GM12892 (cell line): ENCODE measurements at regions not wholly inside any gene's neighbourhood (a gene's known extent, or its start where the extent isn't known, plus 50 kb on each side); places are given as distances from the start of the nearest gene placed in this dataset.

Experiments
- DNase-seq: peaks from one replicate; pipeline ENCODE4 v3.0.0; 2011; ENCODE audit not compliant: insufficient read length
- FAIRE-seq: peaks from 2 replicates; lab custom pipeline; 2011; peaks lifted over from hg19 to GRCh38; lab: Jason Lieb, UNC
- POLR2A ChIP-seq: IDR thresholded peaks from 2 replicates; pipeline ENCODE4 v1.6.1; 2011; ENCODE audit warnings: low read depth, low read length, control low read depth
- POLR2AphosphoS5 ChIP-seq: IDR thresholded peaks from 2 replicates; pipeline ENCODE4 v1.6.1; 2011; ENCODE audit warnings: low read depth, low read length, control low read depth
- TAF1 ChIP-seq: IDR thresholded peaks from 2 replicates; pipeline ENCODE4 v1.6.1; 2011; ENCODE audit warnings: low read depth, mild to moderate bottlenecking, control low read depth, low read length, borderline replicate concordance

DNA sequence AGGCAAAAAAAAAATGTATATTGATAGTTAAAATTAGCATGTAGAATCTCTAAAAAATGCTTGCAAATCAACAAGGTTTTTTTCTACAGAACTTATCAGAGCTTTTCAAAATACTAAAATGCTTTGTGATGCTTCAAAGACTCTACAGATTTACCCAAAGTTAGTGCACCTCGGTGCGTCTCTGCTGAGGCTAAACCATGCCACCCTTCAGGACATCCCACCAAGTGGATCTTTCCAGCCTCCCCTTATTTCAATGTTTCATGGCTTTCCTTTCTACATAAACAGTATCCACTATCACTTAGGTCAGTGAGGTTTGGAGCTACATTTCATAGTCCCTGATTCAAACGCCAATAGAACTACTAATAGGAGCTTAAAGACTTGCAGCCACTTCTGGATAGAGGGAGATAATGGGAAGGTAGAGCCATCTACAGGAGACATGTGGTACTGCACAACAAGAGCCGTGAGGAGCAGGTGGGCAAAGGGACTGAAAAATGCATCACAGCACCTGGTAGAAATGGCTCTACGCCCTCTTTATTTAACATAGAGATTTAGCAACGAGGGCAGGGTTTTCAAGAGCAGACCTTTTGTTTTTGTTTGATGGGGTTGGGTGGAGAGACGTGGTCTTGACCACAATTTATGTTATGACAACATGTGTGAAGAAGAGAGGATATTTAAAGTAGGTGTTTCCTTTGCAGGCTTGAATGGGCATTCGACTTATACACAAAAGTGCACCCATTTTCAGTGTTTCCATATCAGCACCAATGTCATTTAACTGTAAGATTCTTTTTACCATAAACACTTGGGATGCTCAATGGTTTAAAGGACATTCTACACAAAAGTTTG lies 56.1 kb upstream of the SLC35G4 start:
- peak; percentile 30 for DNase-seq
- peak; percentile 88 for FAIRE-seq
- TF ChIP-seq TAF1 (no peak), POLR2AphosphoS5 (no peak), POLR2A (no peak)

DNA sequence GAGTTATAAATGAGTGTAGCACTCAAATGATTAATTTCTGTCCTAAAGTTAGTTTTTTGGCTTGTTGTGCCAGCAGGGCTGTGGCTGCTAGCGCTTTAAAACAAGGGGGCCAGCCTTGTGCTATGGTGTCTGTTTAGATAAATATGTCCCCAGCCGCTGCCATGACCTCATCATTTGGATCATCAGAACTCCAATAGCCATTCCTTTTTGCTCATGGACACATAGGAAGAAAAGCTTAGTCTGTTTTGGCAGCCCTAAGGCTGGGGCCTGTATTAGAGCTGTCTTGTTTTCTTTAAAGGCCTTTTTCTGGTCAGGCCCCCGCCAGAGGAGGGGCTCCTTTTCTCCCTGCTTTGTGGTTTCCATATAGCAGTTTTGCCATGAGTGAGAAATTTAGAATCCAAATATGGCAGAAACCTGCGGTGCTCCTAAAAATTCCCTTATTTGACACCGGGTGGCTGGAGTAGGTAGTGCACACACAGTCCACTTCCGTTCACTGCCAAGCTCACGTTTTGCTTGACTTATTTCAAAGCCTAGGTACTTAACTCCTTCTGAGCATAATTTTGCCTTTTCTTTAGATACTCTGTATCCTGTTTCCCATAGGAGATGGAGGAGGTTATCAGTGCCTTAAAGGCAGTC lies 60.4 kb upstream of the SLC35G4 start:
- no peak for FAIRE-seq
- DNase-seq, result no peak
- no peak for TF ChIP-seq POLR2A
- no peak for TF ChIP-seq POLR2AphosphoS5
- no peak for TF ChIP-seq TAF1

DNA sequence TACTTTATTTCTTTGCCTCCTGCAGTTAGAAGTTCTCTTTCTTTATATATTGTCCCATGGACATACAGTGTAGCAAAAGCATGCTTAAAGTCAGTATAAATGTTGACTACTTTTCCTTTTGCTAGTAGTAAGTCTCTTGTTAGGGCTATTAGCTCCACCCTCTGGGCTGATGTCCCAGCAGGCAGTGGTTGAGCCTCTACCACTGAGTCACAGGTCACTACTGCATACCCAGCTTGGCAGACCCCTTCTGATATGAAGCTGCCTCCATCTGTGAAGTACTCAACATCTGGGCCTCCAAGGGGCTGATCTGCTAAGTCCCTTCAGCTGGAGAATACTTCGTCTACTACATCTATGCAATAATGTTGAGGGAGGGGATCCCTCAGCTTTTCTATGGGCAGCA lies 61.0 kb upstream of the SLC35G4 start:
- no peak for DNase-seq
- TF ChIP-seq POLR2A (no peak), POLR2AphosphoS5 (no peak), TAF1 (no peak)
- no peak for FAIRE-seq

DNA sequence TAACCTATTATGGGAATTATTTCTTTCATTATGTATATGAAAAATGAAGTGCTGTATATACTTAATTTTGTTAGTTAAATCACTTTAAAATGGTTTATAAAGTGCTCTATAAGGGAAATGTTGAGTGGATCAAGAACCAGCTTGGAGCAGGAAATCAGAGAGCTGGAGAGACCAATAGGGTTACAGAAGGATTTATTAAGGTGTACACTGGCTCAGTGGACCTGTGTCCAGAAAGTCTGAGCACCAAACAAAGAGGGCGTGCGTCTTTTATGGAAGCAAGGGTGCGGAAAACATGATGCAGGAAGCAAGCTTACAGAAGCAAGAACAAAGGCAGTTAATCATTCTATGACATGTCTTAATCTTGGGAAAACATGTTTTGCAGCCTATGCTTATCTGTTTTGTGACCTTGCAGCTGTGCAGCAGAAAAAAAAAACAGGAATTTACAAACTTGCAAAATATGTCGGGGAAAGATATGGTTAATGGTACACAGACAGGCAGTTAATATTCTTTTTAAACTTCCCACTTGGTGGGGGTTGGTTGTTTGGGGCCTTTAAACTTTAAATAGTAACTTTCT lies 65.2 kb upstream of the SLC35G4 start:
- DNase-seq (no peak), FAIRE-seq (no peak)
- TF ChIP-seq POLR2AphosphoS5 (no peak), POLR2A (no peak), TAF1 (no peak)

DNA sequence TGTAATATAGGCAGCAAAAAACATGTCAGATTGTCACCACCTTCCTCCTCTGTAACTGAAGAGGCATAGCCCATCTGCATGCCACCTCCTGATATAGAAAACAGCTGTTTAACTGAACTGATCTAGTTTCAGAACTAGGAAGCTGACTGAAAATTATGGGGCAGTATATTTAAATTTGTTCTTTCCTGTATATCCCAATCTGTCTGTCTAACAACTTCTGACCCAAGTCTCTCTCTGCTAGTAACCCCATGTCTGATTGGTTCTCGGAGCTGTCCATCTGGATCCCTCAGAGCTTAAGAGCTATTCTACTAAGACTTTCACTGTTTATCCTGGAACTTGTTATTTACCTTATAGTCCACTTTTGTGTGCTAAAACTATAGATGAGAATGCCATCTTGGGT lies 68.2 kb upstream of the SLC35G4 start:
- DNase-seq (no peak), FAIRE-seq (no peak)
- TF ChIP-seq POLR2AphosphoS5, result no peak
- no peak for TF ChIP-seq TAF1
- TF ChIP-seq POLR2A, result no peak

DNA sequence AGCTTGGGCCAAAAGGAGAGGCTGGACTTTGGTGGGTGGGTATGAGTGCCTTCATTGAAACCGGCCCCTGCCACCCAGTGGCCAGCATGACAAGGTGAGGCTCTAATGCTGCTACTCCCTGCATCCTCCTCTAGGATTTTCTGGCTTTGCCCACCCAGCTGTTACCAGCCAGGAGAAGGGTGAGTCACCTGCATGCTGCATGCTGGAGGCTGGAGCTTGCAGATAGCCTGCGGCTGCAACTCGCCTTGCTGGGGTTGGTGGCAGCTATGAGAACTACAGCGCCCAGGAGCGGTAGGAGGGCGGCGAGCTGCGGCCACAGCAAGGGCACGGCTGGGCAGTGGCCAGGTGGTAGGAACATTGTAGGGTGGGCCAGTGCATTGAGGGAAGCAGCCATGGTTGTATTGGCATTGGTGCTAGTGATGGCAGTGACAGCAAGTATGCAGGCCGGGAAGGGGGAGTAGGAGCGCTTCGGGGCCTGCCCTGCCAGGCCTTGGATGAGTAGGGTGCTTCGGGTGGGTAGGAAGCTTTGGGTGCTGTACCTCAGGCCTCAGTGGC lies 75.4 kb upstream of the SLC35G4 start:
- FAIRE-seq (no peak), DNase-seq (no peak)
- TF ChIP-seq TAF1, result no peak
- no peak for TF ChIP-seq POLR2A
- TF ChIP-seq POLR2AphosphoS5, result no peak

DNA sequence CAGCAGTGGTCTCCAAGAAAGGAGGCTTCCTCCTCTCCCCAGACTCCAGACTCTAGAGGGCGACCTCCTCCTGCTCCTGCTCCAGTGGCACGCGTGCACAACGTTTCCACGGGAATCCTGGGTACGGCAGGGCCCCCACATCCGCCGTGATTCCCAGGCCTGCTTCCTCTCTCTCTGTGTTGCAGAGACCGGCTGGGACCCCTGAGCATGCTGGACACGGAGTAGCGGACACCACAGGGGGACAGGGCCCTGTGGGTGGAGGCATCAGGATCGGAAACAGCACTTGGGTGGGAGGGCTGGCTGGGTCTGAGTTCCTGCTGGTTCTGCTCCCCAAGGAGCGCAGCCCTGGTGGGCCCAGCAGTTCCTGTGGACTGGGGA lies 75.9 kb upstream of the SLC35G4 start:
- DNase-seq (no peak), FAIRE-seq (no peak)
- no peak for TF ChIP-seq TAF1
- no peak for TF ChIP-seq POLR2AphosphoS5
- no peak for TF ChIP-seq POLR2A

DNA sequence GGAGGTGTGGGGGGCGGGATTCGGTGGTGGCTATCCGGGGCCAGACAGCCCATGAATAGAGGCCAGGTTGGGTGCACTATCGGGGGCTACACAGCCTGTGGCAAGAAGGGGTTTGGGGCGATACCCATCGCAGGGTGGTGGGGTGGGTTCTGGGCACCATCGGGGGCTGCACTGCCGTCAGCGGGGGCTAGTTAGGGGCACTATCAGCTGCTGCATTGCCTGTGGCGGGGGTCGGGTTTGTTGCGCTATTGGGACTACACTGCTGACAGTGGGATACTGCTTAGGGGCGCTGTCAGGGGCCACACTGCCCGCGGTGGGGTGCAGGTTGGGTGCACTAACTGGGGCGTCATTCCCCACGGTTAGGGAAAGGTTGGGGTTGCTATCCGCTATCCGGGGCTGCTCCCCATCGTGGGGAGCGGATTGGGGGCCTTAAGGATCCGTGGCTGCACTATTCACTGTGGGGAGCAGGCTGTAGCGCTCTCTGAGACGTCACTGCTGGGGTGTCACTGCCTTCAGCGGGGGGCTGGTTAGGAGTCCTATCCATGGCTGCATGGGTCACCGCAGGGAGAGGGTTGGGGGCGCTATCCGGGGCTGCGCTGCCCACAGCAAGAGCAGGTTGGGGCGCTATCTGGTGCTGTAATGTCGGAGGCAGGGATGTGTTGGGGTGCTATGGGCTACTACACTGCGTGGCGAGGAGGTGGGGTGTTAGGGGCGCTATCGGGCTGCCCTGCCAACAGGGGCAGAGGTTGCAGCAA lies 76.5 kb upstream of the SLC35G4 start:
- DNase-seq (no peak), FAIRE-seq (no peak)
- TF ChIP-seq POLR2A, result no peak
- no peak for TF ChIP-seq TAF1
- TF ChIP-seq POLR2AphosphoS5, result no peak

DNA sequence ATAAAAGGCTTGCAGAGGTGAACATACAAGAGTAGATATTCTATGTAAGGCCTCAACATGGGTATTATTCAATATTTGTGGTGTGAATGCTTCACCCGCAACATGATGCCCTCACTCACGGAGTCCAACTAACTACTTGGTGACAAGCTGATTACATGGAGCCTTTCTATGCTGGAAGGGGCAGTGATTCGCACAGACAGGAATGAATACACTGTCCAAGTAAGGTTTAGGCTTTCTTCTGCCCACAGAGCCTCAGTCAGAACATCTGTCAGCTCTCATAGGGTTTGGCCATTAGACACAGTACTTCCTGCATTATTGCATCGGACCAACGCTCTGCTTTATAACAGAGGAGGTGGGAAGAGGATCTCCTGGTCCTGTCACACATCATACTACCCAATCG lies 80.3 kb upstream of the SLC35G4 start:
- TF ChIP-seq POLR2A (no peak), POLR2AphosphoS5 (no peak), TAF1 (no peak)
- no peak for FAIRE-seq
- no peak for DNase-seq

DNA sequence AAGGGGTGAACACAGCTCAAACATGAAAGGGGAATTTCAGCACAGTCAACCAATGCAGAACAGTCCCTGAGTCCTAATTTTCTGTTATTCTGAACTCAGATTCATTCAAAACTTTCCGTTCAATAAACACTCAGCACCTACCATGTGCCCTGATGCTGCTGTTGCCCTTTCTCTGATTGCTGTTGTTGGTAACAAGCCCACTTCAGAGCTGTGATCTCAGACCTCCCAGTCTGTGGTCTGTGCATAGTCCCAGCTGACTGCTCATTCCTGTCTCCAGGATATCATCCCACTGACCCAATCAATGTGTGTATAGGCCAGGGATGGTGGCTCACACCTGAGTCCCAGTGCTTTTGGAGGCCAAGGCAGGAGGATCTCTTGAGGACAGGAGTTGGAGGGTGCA lies 82.7 kb upstream of the SLC35G4 start:
- FAIRE-seq (no peak), DNase-seq (no peak)
- no peak for TF ChIP-seq POLR2AphosphoS5
- TF ChIP-seq POLR2A, result no peak
- no peak for TF ChIP-seq TAF1

DNA sequence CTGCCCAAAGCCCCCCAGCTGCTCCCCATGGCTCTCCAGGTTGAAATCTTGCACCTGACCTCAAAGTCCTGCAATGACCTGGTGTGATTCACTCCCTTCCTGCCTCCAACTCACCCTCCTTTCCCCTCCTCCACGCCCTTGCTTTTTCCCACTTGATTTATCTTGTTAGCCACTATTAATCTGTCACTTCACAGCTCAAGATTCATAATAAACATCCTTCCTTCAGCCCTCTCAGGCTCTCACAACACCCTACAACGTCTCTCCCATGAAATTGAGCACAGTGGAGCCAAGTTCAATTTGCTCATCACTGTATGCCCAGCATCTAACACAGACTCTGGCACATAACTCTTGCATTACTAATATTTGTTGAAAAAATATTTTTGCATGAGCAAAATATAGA lies 85.6 kb upstream of the SLC35G4 start:
- no peak for DNase-seq
- no peak for FAIRE-seq
- TF ChIP-seq TAF1 (no peak), POLR2A (no peak), POLR2AphosphoS5 (no peak)
